ENCODE measurements at regions not wholly inside any gene's neighbourhood (a gene's known extent, or its start where the extent isn't known, plus 50 kb on each side); places are given as distances from the start of the nearest gene placed in this dataset.

GRCh38 chr4:66059136-66059535 lies 388.8 kb upstream of the EPHA5 start:
- TF ChIP-seq EZH2phosphoT487 (conservative IDR thresholded peaks at IDR 0.05; ENCODE audit: low read length): no peak
- no peak for TF ChIP-seq CTCF (IDR thresholded peaks at IDR 0.05; ENCODE audit: insufficient read depth, low read length, poor library complexity, severe bottlenecking)
- H3K9me2 ChIP-seq (replicated peaks; ENCODE audit: insufficient read depth, low read length): no peaks in the 10 kb centered on the region
- H3K4me3 ChIP-seq (ENCODE audit: insufficient read depth, low read length, poor library complexity, severe bottlenecking): no peak overlapping the region
- H3K27me3 ChIP-seq (ENCODE audit: low read length): no peaks in the 10 kb centered on the region
- H2AFZ ChIP-seq (ENCODE audit: low read depth, low read length, severe bottlenecking): no peak overlapping the region
- H3F3A ChIP-seq (ENCODE audit: insufficient read depth): no peaks in the 10 kb centered on the region
- H3K36me3 ChIP-seq (ENCODE audit: low read length): no peaks in the 10 kb centered on the region
- no peaks in the 10 kb centered on the region for H3K9me3 ChIP-seq (ENCODE audit: insufficient read depth, low read length)
- no peak overlapping the region for H3K27ac ChIP-seq (ENCODE audit: low read depth, low read length)
- no peaks in the 10 kb centered on the region for H4K20me1 ChIP-seq (ENCODE audit: low read depth, low read length)
- H3K4me2 ChIP-seq (ENCODE audit: low read depth, low read length, poor library complexity, severe bottlenecking): no peak overlapping the region
- no peak overlapping the region for H3K9ac ChIP-seq (ENCODE audit: low read length)
- no peaks in the 10 kb centered on the region for H3K79me2 ChIP-seq (ENCODE audit: insufficient read depth, low read length)

GRCh38 chr4:66055999-66056398 lies 385.7 kb upstream of the EPHA5 start:
- Histone ChIP-seq H3F3A (ENCODE audit: insufficient read depth) (no peaks in the 10 kb centered on the region), H4K20me1 (ENCODE audit: low read depth, low read length) (no peaks in the 10 kb centered on the region), H3K36me3 (ENCODE audit: low read length) (no peaks in the 10 kb centered on the region), H3K27ac (ENCODE audit: low read depth, low read length) (no peak overlapping the region), H3K9ac (ENCODE audit: low read length) (no peak overlapping the region), H2AFZ (ENCODE audit: low read depth, low read length, severe bottlenecking) (no peak overlapping the region), H3K4me2 (ENCODE audit: low read depth, low read length, poor library complexity, severe bottlenecking) (no peak overlapping the region), H3K27me3 (ENCODE audit: low read length) (no peaks in the 10 kb centered on the region), H3K79me2 (ENCODE audit: insufficient read depth, low read length) (no peaks in the 10 kb centered on the region), H3K4me3 (ENCODE audit: insufficient read depth, low read length, poor library complexity, severe bottlenecking) (no peak overlapping the region), H3K9me3 (ENCODE audit: insufficient read depth, low read length) (no peaks in the 10 kb centered on the region), H3K9me2 (replicated peaks; ENCODE audit: insufficient read depth, low read length) (no peaks in the 10 kb centered on the region)
- no peak for TF ChIP-seq EZH2phosphoT487 (conservative IDR thresholded peaks at IDR 0.05; ENCODE audit: low read length)
- TF ChIP-seq CTCF (IDR thresholded peaks at IDR 0.05; ENCODE audit: insufficient read depth, low read length, poor library complexity, severe bottlenecking): no peak

GRCh38 chr4:66052426-66052825 lies 382.1 kb upstream of the EPHA5 start:
- Histone ChIP-seq H3K9me3 (ENCODE audit: insufficient read depth, low read length) (no peaks in the 10 kb centered on the region), H3K27me3 (ENCODE audit: low read length) (no peaks in the 10 kb centered on the region), H3K4me2 (ENCODE audit: low read depth, low read length, poor library complexity, severe bottlenecking) (no peak overlapping the region), H2AFZ (ENCODE audit: low read depth, low read length, severe bottlenecking) (no peak overlapping the region), H3K27ac (ENCODE audit: low read depth, low read length) (no peak overlapping the region), H3K4me3 (ENCODE audit: insufficient read depth, low read length, poor library complexity, severe bottlenecking) (no peak overlapping the region), H3F3A (ENCODE audit: insufficient read depth) (no peaks in the 10 kb centered on the region), H3K79me2 (ENCODE audit: insufficient read depth, low read length) (no peaks in the 10 kb centered on the region), H3K9ac (ENCODE audit: low read length) (no peak overlapping the region), H3K36me3 (ENCODE audit: low read length) (no peaks in the 10 kb centered on the region), H3K9me2 (replicated peaks; ENCODE audit: insufficient read depth, low read length) (no peaks in the 10 kb centered on the region), H4K20me1 (ENCODE audit: low read depth, low read length) (no peaks in the 10 kb centered on the region)
- TF ChIP-seq EZH2phosphoT487 (conservative IDR thresholded peaks at IDR 0.05; ENCODE audit: low read length): no peak
- TF ChIP-seq CTCF (IDR thresholded peaks at IDR 0.05; ENCODE audit: insufficient read depth, low read length, poor library complexity, severe bottlenecking): no peak

GRCh38 chr4:66048861-66049260 lies 378.6 kb upstream of the EPHA5 start:
- no peaks in the 10 kb centered on the region for H3K36me3 ChIP-seq (ENCODE audit: low read length)
- H4K20me1 ChIP-seq (ENCODE audit: low read depth, low read length): no peaks in the 10 kb centered on the region
- H3K4me2 ChIP-seq (ENCODE audit: low read depth, low read length, poor library complexity, severe bottlenecking): no peak overlapping the region
- H3K4me3 ChIP-seq (ENCODE audit: insufficient read depth, low read length, poor library complexity, severe bottlenecking): no peak overlapping the region
- H3K27me3 ChIP-seq (ENCODE audit: low read length): no peaks in the 10 kb centered on the region
- no peaks in the 10 kb centered on the region for H3K79me2 ChIP-seq (ENCODE audit: insufficient read depth, low read length)
- no peak overlapping the region for H3K27ac ChIP-seq (ENCODE audit: low read depth, low read length)
- H3K9ac ChIP-seq (ENCODE audit: low read length): no peak overlapping the region
- no peaks in the 10 kb centered on the region for H3F3A ChIP-seq (ENCODE audit: insufficient read depth)
- no peaks in the 10 kb centered on the region for H3K9me3 ChIP-seq (ENCODE audit: insufficient read depth, low read length)
- TF ChIP-seq CTCF (IDR thresholded peaks at IDR 0.05; ENCODE audit: insufficient read depth, low read length, poor library complexity, severe bottlenecking) (no peak), EZH2phosphoT487 (conservative IDR thresholded peaks at IDR 0.05; ENCODE audit: low read length) (no peak)
- no peaks in the 10 kb centered on the region for H3K9me2 ChIP-seq (replicated peaks; ENCODE audit: insufficient read depth, low read length)
- H2AFZ ChIP-seq (ENCODE audit: low read depth, low read length, severe bottlenecking): no peak overlapping the region

Data from SU-DHL-6 (cell line).